Body of pancreas (tissue), 4 donors: ENCODE measurements at regions not wholly inside any gene's neighbourhood (a gene's known extent, or its start where the extent isn't known, plus 50 kb on each side); places are given as distances from the start of the nearest gene placed in this dataset.

ENCODE experiments used
- ATAC-seq: fragments of 150-250 bp; one replicate; pipeline ENCODE4 v1.9.1; 2016
- DNase-seq, 4 donors: peaks; one replicate each; pipeline ENCODE4 v3.0.0-alpha.2; 2019
- H3K27ac ChIP-seq, 4 donors: fragments of 200-600 bp; sonication (generic); 1 replicate in 3 of 4; 2 replicates in 1 of 4; pipeline versions ENCODE4 v1.5.1 to v1.6.1; 2016 to 2019; ENCODE audit warnings: mild to moderate bottlenecking in 1 of 4, mixed read lengths in 1 of 4, moderate library complexity in 1 of 4
- H3K27me3 ChIP-seq, 2 donors: fragments of 200-600 bp; sonication (generic); one replicate each; pipeline ENCODE4 v1.6.0; 2016; ENCODE audit warnings: mild to moderate bottlenecking in 1 of 2
- H3K36me3 ChIP-seq, 2 donors: fragments of 200-600 bp; sonication (generic); replicated peaks in 1 of 2; 2 replicates each; pipeline ENCODE4 v1.5.1; 2016; ENCODE audit warnings: low read depth in 2 of 2; ENCODE audit not compliant: insufficient read depth in 1 of 2
- H3K4me1 ChIP-seq: fragments of 200-600 bp; sonication (generic); one replicate; pipeline ENCODE4 v1.6.0; 2016
- H3K4me3 ChIP-seq, 2 donors: fragments of 200-600 bp; sonication (generic); 1 replicate in 1 of 2; 2 replicates in 1 of 2; pipeline ENCODE4 v1.5.1; 2016 to 2019
- H3K9me3 ChIP-seq, 3 donors: fragments of 200-600 bp; sonication (generic); 1 replicate in 2 of 3; 2 replicates in 1 of 3; pipeline ENCODE4 v1.5.1; 2016
- CTCF ChIP-seq, 7 experiments: fragments of 450-650 bp in 4 of 7; fragments of 200-600 bp in 3 of 7; sonication (generic) in 3 of 7; IDR thresholded peaks; one replicate each; pipeline ENCODE4 v1.5.1; 2016 to 2019; ENCODE audit warnings: antibody characterized with exemption in 7 of 7
- POLR2A ChIP-seq, 3 donors: fragments of 450-650 bp; IDR thresholded peaks; one replicate each; pipeline ENCODE4 v1.6.1; 2016; ENCODE audit warnings: antibody characterized with exemption in 3 of 3, mild to moderate bottlenecking in 2 of 3
- WGBS, 2 donors: methylation state at CpG; one replicate each; pipeline ENCODE4 v1.1.5; 2017; 5-methylcytosine and 5-hydroxymethylcytosine counted together
- intact Hi-C: fragments of 100-400 bp; cut with DNase I; formaldehyde crosslinking; loops from one replicate; pipeline ENCODE4 v1.15.1; 2023

- Histone ChIP-seq H3K36me3 (no peaks in the 10 kb centered on the region), H3K4me1 (no peaks in the 10 kb centered on the region), H3K27me3 (no peaks in the 10 kb centered on the region), H3K9me3 (no peaks in the 10 kb centered on the region), H3K4me3 (no peak overlapping the region), H3K27ac (no peak overlapping the region)
- TF ChIP-seq POLR2A (IDR thresholded peaks at IDR 0.05): no peak
- TF ChIP-seq CTCF (IDR thresholded peaks at IDR 0.05): no peak
- ATAC-seq (no peak), DNase-seq (no peak)
- WGBS, 2 donors: 8 to 18% methylated on average over 3 of the region's 3 CpGs
- intact Hi-C loops: no loop called here
These were observed 144.1 kb upstream of the PTCHD4 start for GRCh38 chr6:48255094-48255493.

- no peak for TF ChIP-seq CTCF (IDR thresholded peaks at IDR 0.05)
- TF ChIP-seq POLR2A (IDR thresholded peaks at IDR 0.05): no peak
- no peaks in the 10 kb centered on the region for H3K4me1 ChIP-seq
- no peaks in the 10 kb centered on the region for H3K9me3 ChIP-seq
- intact Hi-C loops: no loop called here
- WGBS, 2 donors: 42 to 44% methylated on average over 3 of the region's 3 CpGs
- H3K36me3 ChIP-seq: no peaks in the 10 kb centered on the region
- no peak overlapping the region for H3K27ac ChIP-seq
- H3K27me3 ChIP-seq: no peaks in the 10 kb centered on the region
- no peak for DNase-seq
- ATAC-seq: no peak
- no peak overlapping the region for H3K4me3 ChIP-seq
These were observed 138.1 kb upstream of the PTCHD4 start for GRCh38 chr6:48249071-48249470.

- TF ChIP-seq CTCF (IDR thresholded peaks at IDR 0.05) (no peak), POLR2A (IDR thresholded peaks at IDR 0.05) (no peak)
- Histone ChIP-seq H3K4me3 (no peak overlapping the region), H3K9me3 (no peaks in the 10 kb centered on the region), H3K4me1 (no peaks in the 10 kb centered on the region), H3K27ac (no peak overlapping the region), H3K36me3 (no peaks in the 10 kb centered on the region), H3K27me3 (no peaks in the 10 kb centered on the region)
- DNase-seq (no peak), ATAC-seq (no peak)
- intact Hi-C loops: no loop called here
These were observed 132.1 kb upstream of the PTCHD4 start for GRCh38 chr6:48243071-48243470.

- ATAC-seq (no peak), DNase-seq (no peak)
- Histone ChIP-seq H3K27ac (no peak overlapping the region), H3K4me3 (no peak overlapping the region), H3K27me3 (no peaks in the 10 kb centered on the region), H3K36me3 (no peaks in the 10 kb centered on the region), H3K4me1 (no peaks in the 10 kb centered on the region), H3K9me3 (no peaks in the 10 kb centered on the region)
- 75 to 81% methylated on average over 7 of the region's 7 CpGs for WGBS, 2 donors
- TF ChIP-seq CTCF (IDR thresholded peaks at IDR 0.05) (no peak), POLR2A (IDR thresholded peaks at IDR 0.05) (no peak)
- intact Hi-C loops: no loop called here
These were observed 129.3 kb upstream of the PTCHD4 start for GRCh38 chr6:48240287-48240686.

- H3K36me3 ChIP-seq: no peaks in the 10 kb centered on the region
- TF ChIP-seq CTCF (IDR thresholded peaks at IDR 0.05): no peak
- no peak for TF ChIP-seq POLR2A (IDR thresholded peaks at IDR 0.05)
- intact Hi-C loops: no loop called here
- no peaks in the 10 kb centered on the region for H3K27me3 ChIP-seq
- no peaks in the 10 kb centered on the region for H3K9me3 ChIP-seq
- no peaks in the 10 kb centered on the region for H3K4me1 ChIP-seq
- ATAC-seq (no peak), DNase-seq (no peak)
- no peak overlapping the region for H3K27ac ChIP-seq
- H3K4me3 ChIP-seq: no peak overlapping the region
- WGBS, 2 donors: 92 to 96% methylated on average over 1 of the region's 1 CpG
These were observed 125.4 kb upstream of the PTCHD4 start for GRCh38 chr6:48236375-48236774.
